ENCODE measurements at regions not wholly inside any gene's neighbourhood (a gene's known extent, or its start where the extent isn't known, plus 50 kb on each side); places are given as distances from the start of the nearest gene placed in this dataset.

- Histone ChIP-seq H3K79me2 (ENCODE audit: control insufficient read depth, low read length) (no peaks in the 10 kb centered on the region), H3K27ac (ENCODE audit: low read depth, low read length) (no peak overlapping the region), H3F3A (ENCODE audit: control insufficient read depth, insufficient read depth) (no peaks in the 10 kb centered on the region), H3K4me2 (ENCODE audit: low read length) (no peak overlapping the region), H3K4me1 (ENCODE audit: control insufficient read depth, low read length) (no peaks in the 10 kb centered on the region), H4K20me1 (ENCODE audit: control insufficient read depth, insufficient read depth, low read depth, low read length) (no peaks in the 10 kb centered on the region), H3K9me3 (ENCODE audit: control insufficient read depth, insufficient read depth, low read length) (no peaks in the 10 kb centered on the region), H3K9me2 (replicated peaks; ENCODE audit: control insufficient read depth, low read length) (no peaks in the 10 kb centered on the region), H3K36me3 (ENCODE audit: control insufficient read depth, low read length) (no peaks in the 10 kb centered on the region), H3K4me3 (ENCODE audit: low read length) (no peak overlapping the region), H3K27me3 (ENCODE audit: control insufficient read depth, low read length) (no peaks in the 10 kb centered on the region)
- no peak for TF ChIP-seq EZH2phosphoT487 (IDR thresholded peaks at IDR 0.05; ENCODE audit: borderline replicate concordance, low read length)
- TF ChIP-seq, protein P1, sequence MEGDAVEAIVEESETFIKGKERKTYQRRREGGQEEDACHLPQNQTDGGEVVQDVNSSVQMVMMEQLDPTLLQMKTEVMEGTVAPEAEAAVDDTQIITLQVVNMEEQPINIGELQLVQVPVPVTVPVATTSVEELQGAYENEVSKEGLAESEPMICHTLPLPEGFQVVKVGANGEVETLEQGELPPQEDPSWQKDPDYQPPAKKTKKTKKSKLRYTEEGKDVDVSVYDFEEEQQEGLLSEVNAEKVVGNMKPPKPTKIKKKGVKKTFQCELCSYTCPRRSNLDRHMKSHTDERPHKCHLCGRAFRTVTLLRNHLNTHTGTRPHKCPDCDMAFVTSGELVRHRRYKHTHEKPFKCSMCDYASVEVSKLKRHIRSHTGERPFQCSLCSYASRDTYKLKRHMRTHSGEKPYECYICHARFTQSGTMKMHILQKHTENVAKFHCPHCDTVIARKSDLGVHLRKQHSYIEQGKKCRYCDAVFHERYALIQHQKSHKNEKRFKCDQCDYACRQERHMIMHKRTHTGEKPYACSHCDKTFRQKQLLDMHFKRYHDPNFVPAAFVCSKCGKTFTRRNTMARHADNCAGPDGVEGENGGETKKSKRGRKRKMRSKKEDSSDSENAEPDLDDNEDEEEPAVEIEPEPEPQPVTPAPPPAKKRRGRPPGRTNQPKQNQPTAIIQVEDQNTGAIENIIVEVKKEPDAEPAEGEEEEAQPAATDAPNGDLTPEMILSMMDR (IDR thresholded peaks at IDR 0.05; ENCODE audit: low read depth, low read length, poor library complexity, severe bottlenecking) = no peak
Measured at GRCh38 chr2:217714287-217714751, 288.5 kb downstream of the TNS1 start.

DNA sequence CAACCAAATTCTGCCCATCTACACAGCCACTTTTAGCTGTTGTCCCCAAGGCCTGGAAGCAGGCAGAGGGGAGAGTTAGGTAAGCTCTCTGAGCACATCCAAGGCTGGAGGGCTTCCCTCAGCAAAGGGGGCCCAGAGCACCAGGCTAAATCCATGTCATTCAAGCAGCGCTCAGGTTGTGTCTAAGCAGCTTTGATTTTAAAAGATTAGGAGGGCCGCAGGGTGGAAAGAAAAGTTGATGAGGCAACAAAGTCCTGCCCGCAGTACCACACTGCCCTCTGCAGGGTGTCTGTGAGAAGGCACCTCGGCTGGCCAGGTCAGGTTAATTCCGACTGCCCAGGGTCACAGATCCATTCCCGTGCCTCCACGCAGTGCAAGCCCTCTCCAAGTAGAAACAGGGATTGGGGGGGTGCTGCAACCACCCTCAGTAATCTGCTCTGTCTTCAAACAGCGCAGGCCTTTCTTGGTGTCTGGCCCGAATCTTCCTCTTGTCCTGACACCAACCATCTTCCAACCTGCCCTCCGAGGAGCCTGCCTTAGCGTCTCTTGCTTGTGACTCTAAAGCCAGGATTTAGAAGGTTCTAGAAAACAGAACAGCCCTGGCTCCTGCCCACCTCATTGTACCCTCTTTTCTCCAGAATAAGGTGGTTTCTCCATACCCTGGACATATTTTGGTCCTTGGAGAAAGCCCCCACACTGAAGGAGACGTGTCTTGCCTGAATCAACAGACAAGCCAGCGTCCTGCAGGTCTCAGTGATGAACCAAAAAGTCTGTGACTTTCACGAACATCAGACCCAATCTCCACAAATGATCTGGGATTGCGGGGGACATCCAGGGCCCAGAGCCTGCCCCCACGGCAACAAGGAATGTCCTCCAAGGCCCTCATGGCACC is 289.2 kb downstream of the TNS1 start:
- H3K79me2 ChIP-seq (ENCODE audit: control insufficient read depth, low read length) = no peaks in the 10 kb centered on the region
- TF ChIP-seq, protein P1 (IDR thresholded peaks at IDR 0.05; ENCODE audit: low read depth, low read length, poor library complexity, severe bottlenecking) = peak; percentile 91
- no peak for TF ChIP-seq EZH2phosphoT487 (IDR thresholded peaks at IDR 0.05; ENCODE audit: borderline replicate concordance, low read length)
- no peaks in the 10 kb centered on the region for H3F3A ChIP-seq (ENCODE audit: control insufficient read depth, insufficient read depth)
- H3K4me1 ChIP-seq (ENCODE audit: control insufficient read depth, low read length) = no peaks in the 10 kb centered on the region
- H4K20me1 ChIP-seq (ENCODE audit: control insufficient read depth, insufficient read depth, low read depth, low read length) = no peaks in the 10 kb centered on the region
- H3K9me2 ChIP-seq (replicated peaks; ENCODE audit: control insufficient read depth, low read length) = no peaks in the 10 kb centered on the region
- no peak overlapping the region for H3K4me3 ChIP-seq (ENCODE audit: low read length)
- no peak overlapping the region for H3K4me2 ChIP-seq (ENCODE audit: low read length)
- no peaks in the 10 kb centered on the region for H3K27me3 ChIP-seq (ENCODE audit: control insufficient read depth, low read length)
- H3K27ac ChIP-seq (ENCODE audit: low read depth, low read length) = no peak overlapping the region
- no peaks in the 10 kb centered on the region for H3K9me3 ChIP-seq (ENCODE audit: control insufficient read depth, insufficient read depth, low read length)
- H3K36me3 ChIP-seq (ENCODE audit: control insufficient read depth, low read length) = no peaks in the 10 kb centered on the region

DNA sequence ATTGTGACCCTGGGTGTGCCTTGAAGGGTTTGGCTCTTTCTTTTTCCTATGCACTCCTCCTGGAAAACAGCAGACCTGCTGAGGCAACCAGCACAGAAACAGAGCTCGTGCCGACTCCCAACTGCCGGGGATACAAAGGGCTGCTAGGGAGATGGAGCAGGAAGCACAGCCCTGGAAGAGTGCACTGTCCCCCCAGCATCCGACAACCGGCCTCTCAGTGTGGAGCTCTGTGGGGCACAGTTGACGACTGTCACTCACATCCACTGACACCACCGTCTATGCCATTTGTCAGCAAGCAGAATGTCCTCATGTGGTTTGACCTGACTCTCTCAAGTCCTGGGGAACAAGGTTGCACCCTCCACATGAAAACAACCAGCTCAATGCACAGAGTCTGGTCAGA is 290.4 kb downstream of the TNS1 start:
- H3K36me3 ChIP-seq (ENCODE audit: control insufficient read depth, low read length) = no peaks in the 10 kb centered on the region
- H3K9me2 ChIP-seq (replicated peaks; ENCODE audit: control insufficient read depth, low read length) = no peaks in the 10 kb centered on the region
- H3K4me2 ChIP-seq (ENCODE audit: low read length) = no peak overlapping the region
- no peak overlapping the region for H3K27ac ChIP-seq (ENCODE audit: low read depth, low read length)
- H3K4me1 ChIP-seq (ENCODE audit: control insufficient read depth, low read length) = no peaks in the 10 kb centered on the region
- H3K9me3 ChIP-seq (ENCODE audit: control insufficient read depth, insufficient read depth, low read length) = no peaks in the 10 kb centered on the region
- H3K79me2 ChIP-seq (ENCODE audit: control insufficient read depth, low read length) = no peaks in the 10 kb centered on the region
- H3K27me3 ChIP-seq (ENCODE audit: control insufficient read depth, low read length) = no peaks in the 10 kb centered on the region
- H3F3A ChIP-seq (ENCODE audit: control insufficient read depth, insufficient read depth) = no peaks in the 10 kb centered on the region
- H3K4me3 ChIP-seq (ENCODE audit: low read length) = no peak overlapping the region
- H4K20me1 ChIP-seq (ENCODE audit: control insufficient read depth, insufficient read depth, low read depth, low read length) = no peaks in the 10 kb centered on the region
- TF ChIP-seq, protein P1 (IDR thresholded peaks at IDR 0.05; ENCODE audit: low read depth, low read length, poor library complexity, severe bottlenecking) = no peak
- TF ChIP-seq EZH2phosphoT487 (IDR thresholded peaks at IDR 0.05; ENCODE audit: borderline replicate concordance, low read length) = no peak

All from DOHH2 (cell line).